Heart left ventricle (tissue), 13 donors: ENCODE measurements at regions not wholly inside any gene's neighbourhood (a gene's known extent, or its start where the extent isn't known, plus 50 kb on each side); places are given as distances from the start of the nearest gene placed in this dataset.

ENCODE experiments used
- POLR2A ChIP-seq, 2 donors: fragments of 450-650 bp; IDR thresholded peaks; one replicate each; pipeline ENCODE4 v1.6.1; 2017; ENCODE audit warnings: antibody characterized with exemption in 2 of 2, mild to moderate bottlenecking in 2 of 2, moderate library complexity in 2 of 2
- TF ChIP-seq, protein P1 (sequence below), 12 donors: fragments of 200-600 bp; sonication (generic) in 4 of 12; IDR thresholded peaks; one replicate each; pipeline versions ENCODE4 v1.5.0 to v1.8.0; 2018 to 2022; ENCODE audit warnings: antibody characterized with exemption in 12 of 12, mild to moderate bottlenecking in 5 of 12
- donor health status: ischemic (EF 13 %, LVEDD 7.1; RV severe dilation, severe dysfunction).
- donor health status: DM: no; HTN: yes; CAD: no.
- donor health status: DM: no; HTN: no; CAD: no.
- donor health status: ischemic (EF 25% LVEDD 6.9; RV normal size, moderate dysfunction).
- donor health status: ischemic (EF 25% LVEDD 5.7; RV mildly dilated, moderate dysfunction).
- donor health status: ischemic (EF 35%, LVEDD 5.7; RV mildly dilated, moderate dysfunction).
- donor health status: nonischemic (EF 11% LVEDD 7.7; RV severe dilation, severe dysfunction).
- donor health status: DM: yes; HTN: yes; CAD: no.
- donor health status: PGD.
- donor health status: ischemic (EF 29% LVEDD 5.4; RV normal size, mild dysfunction).
- donor health status: nonischemic (EF 23%, LVEDD 6.1; RV moderate dilation, normal function).

DNA sequence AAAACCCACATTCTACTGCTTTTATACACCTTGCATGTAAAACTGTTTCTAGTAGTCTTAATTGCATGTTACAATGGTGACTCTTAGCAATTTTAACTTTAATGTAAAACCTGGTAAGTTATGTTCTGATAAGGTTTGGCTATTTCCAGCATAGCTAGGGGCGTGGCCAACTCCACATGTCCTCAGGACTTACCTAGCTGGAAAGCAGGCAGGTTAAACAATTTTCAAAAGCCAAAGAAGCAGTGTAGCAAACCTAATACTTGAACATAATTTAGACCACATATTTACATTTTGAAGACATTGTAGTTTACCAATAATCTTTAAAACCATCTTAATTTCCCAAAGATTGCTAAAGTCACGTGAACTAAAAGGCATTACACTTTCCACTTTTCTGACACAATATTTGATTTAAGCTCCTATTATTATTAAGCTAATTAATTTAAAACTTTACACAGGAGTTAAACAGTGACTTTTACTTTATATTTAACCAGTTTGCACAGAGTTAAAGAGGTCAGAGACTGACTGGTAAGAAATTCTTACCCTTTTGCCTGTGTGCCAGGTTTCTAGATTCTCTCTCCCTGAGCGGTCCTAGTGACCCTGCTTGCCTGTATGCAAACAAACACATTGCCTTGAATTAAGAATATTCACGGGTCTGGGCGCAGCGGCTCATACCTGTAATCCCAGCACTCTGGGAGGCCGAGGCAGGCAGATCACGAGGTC, 88.2 kb downstream of the GLUD2 start:
- TF ChIP-seq, protein P1, sequence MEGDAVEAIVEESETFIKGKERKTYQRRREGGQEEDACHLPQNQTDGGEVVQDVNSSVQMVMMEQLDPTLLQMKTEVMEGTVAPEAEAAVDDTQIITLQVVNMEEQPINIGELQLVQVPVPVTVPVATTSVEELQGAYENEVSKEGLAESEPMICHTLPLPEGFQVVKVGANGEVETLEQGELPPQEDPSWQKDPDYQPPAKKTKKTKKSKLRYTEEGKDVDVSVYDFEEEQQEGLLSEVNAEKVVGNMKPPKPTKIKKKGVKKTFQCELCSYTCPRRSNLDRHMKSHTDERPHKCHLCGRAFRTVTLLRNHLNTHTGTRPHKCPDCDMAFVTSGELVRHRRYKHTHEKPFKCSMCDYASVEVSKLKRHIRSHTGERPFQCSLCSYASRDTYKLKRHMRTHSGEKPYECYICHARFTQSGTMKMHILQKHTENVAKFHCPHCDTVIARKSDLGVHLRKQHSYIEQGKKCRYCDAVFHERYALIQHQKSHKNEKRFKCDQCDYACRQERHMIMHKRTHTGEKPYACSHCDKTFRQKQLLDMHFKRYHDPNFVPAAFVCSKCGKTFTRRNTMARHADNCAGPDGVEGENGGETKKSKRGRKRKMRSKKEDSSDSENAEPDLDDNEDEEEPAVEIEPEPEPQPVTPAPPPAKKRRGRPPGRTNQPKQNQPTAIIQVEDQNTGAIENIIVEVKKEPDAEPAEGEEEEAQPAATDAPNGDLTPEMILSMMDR (IDR thresholded peaks at IDR 0.05): no peak
- TF ChIP-seq POLR2A (IDR thresholded peaks at IDR 0.05): no peak
